Loucy (cell line): ENCODE measurements at regions not wholly inside any gene's neighbourhood (a gene's known extent, or its start where the extent isn't known, plus 50 kb on each side); places are given as distances from the start of the nearest gene placed in this dataset.

Experiments
- H2AFZ ChIP-seq: fragments of 200-600 bp; sonication (generic); 2 replicates; pipeline ENCODE4 v1.6.0; 2016; ENCODE audit warnings: antibody characterized with exemption, mild to moderate bottlenecking, low read length, moderate library complexity
- H3F3A ChIP-seq: fragments of 200-600 bp; 2 replicates; pipeline ENCODE4 v1.6.0; 2016; ENCODE audit warnings: antibody characterized with exemption, low read depth, mild to moderate bottlenecking
- H3K27me3 ChIP-seq: fragments of 200-600 bp; sonication (generic); 2 replicates; pipeline ENCODE4 v1.6.1; 2014; ENCODE audit warnings: low read length, mild to moderate bottlenecking; ENCODE audit not compliant: insufficient read depth, poor library complexity, severe bottlenecking
- H3K36me3 ChIP-seq: fragments of 200-600 bp; sonication (generic); 2 replicates; pipeline ENCODE4 v1.6.1; 2016; ENCODE audit warnings: low read length; ENCODE audit not compliant: insufficient read depth
- H3K4me1 ChIP-seq: fragments of 200-600 bp; sonication (generic); 2 replicates; pipeline ENCODE4 v1.5.1; 2014; ENCODE audit warnings: low read length, mild to moderate bottlenecking; ENCODE audit not compliant: insufficient read depth, poor library complexity, severe bottlenecking
- H3K4me2 ChIP-seq: fragments of 200-600 bp; sonication (generic); 2 replicates; pipeline ENCODE4 v1.6.0; 2014; ENCODE audit warnings: antibody characterized with exemption, low read length, low read depth, mild to moderate bottlenecking; ENCODE audit not compliant: poor library complexity, severe bottlenecking
- H3K4me3 ChIP-seq: fragments of 200-600 bp; sonication (generic); 2 replicates; pipeline ENCODE4 v1.5.1; 2014; ENCODE audit warnings: low read length, mild to moderate bottlenecking, mixed read lengths; ENCODE audit not compliant: poor library complexity, severe bottlenecking
- H3K79me2 ChIP-seq: fragments of 200-600 bp; sonication (generic); 2 replicates; pipeline ENCODE4 v1.6.1; 2014; ENCODE audit warnings: low read length; ENCODE audit not compliant: insufficient read depth
- H3K9ac ChIP-seq: fragments of 200-600 bp; sonication (generic); 2 replicates; pipeline ENCODE4 v1.6.0; 2014; ENCODE audit warnings: mild to moderate bottlenecking, low read depth, low read length, moderate library complexity; ENCODE audit not compliant: poor library complexity, severe bottlenecking
- H3K9me2 ChIP-seq: fragments of 200-600 bp; sonication (generic); replicated peaks from 2 replicates; pipeline ENCODE4 v1.6.1; 2016; ENCODE audit warnings: low read depth, low read length, mixed read lengths
- H3K9me3 ChIP-seq: fragments of 200-600 bp; sonication (generic); 2 replicates; pipeline ENCODE4 v1.6.1; 2014; ENCODE audit warnings: mild to moderate bottlenecking, antibody characterized with exemption, low read length, low read depth; ENCODE audit not compliant: insufficient read depth
- H4K20me1 ChIP-seq: fragments of 200-600 bp; sonication (generic); 2 replicates; pipeline ENCODE4 v1.6.0; 2014; ENCODE audit warnings: antibody characterized with exemption, low read length, mild to moderate bottlenecking; ENCODE audit not compliant: insufficient read depth, poor library complexity, severe bottlenecking
- EZH2phosphoT487 ChIP-seq: fragments of 200-600 bp; IDR thresholded peaks from 2 replicates; pipeline ENCODE4 v1.6.1; 2018; ENCODE audit warnings: antibody characterized with exemption, mild to moderate bottlenecking, moderate library complexity, borderline replicate concordance
- TF ChIP-seq, protein P1 (sequence below): fragments of 200-600 bp; sonication (generic); conservative IDR thresholded peaks from 2 replicates; pipeline ENCODE4 v1.5.1; 2014; ENCODE audit warnings: mild to moderate bottlenecking, antibody characterized with exemption, low read length

DNA sequence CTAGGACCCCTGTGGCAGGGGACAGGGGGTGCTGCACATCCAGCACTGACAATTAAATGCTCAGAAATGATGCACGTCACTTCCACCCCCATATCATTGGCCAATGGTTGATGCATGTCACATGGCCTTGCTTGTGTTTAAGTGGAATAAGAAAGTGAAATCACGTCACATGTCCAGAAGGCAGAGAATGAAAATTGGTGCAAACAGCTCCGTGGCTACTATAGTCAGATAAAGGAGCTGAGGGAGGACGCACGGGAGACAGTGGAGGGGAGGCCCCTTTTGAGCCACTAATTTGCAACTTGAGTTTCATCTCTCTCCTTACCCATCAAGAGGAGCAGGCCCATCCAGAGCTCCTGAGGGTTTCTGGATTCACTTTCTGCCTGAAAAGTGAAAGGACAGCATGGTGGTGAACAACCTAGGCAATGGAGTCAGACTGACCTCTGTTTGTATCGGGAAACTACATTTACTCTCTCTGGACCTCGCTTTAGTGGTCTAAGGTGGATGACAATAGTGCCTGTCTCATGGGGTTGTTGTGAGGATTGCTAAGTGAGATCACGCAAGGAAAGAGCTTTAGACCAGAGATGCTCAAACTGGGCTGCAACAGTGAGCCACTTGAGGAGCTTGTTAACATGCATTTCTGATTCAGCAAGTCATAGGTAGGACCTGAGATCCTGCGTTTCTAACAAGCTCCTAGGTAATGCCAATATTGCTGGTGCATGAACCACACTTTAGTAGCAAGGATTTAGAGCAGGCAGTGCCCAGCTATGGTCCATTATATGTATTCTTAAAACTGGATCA is 133.9 kb upstream of the ADRA1B start:
- no peaks in the 10 kb centered on the region for H3K27me3 ChIP-seq
- no peak overlapping the region for H3K4me2 ChIP-seq
- no peaks in the 10 kb centered on the region for H3K36me3 ChIP-seq
- no peaks in the 10 kb centered on the region for H3K4me1 ChIP-seq
- no peak overlapping the region for H3K4me3 ChIP-seq
- no peaks in the 10 kb centered on the region for H4K20me1 ChIP-seq
- no peak for TF ChIP-seq EZH2phosphoT487
- TF ChIP-seq, protein P1, sequence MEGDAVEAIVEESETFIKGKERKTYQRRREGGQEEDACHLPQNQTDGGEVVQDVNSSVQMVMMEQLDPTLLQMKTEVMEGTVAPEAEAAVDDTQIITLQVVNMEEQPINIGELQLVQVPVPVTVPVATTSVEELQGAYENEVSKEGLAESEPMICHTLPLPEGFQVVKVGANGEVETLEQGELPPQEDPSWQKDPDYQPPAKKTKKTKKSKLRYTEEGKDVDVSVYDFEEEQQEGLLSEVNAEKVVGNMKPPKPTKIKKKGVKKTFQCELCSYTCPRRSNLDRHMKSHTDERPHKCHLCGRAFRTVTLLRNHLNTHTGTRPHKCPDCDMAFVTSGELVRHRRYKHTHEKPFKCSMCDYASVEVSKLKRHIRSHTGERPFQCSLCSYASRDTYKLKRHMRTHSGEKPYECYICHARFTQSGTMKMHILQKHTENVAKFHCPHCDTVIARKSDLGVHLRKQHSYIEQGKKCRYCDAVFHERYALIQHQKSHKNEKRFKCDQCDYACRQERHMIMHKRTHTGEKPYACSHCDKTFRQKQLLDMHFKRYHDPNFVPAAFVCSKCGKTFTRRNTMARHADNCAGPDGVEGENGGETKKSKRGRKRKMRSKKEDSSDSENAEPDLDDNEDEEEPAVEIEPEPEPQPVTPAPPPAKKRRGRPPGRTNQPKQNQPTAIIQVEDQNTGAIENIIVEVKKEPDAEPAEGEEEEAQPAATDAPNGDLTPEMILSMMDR = no peak
- H2AFZ ChIP-seq = no peak overlapping the region
- no peaks in the 10 kb centered on the region for H3K9me3 ChIP-seq
- no peak overlapping the region for H3K9ac ChIP-seq
- H3K9me2 ChIP-seq = no peaks in the 10 kb centered on the region
- no peaks in the 10 kb centered on the region for H3F3A ChIP-seq
- no peaks in the 10 kb centered on the region for H3K79me2 ChIP-seq

DNA sequence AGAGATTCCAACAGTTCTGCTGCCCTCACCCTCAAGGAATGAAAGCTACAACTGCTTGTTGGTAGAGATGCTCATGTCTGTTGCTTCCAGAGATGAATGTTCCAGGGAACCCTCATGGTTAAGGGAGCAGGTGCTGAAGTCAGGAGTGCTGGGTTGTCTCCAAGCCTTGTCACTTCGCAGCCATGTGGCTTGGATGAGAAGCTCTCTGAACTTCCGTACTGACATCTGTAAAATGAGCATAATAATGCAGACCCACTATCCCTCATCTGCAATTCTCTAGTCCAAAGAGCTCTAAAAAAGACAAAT is 133.3 kb upstream of the ADRA1B start:
- no peaks in the 10 kb centered on the region for H3K27me3 ChIP-seq
- H3F3A ChIP-seq = no peaks in the 10 kb centered on the region
- no peaks in the 10 kb centered on the region for H3K4me1 ChIP-seq
- no peaks in the 10 kb centered on the region for H4K20me1 ChIP-seq
- H3K9ac ChIP-seq = no peak overlapping the region
- no peaks in the 10 kb centered on the region for H3K79me2 ChIP-seq
- no peaks in the 10 kb centered on the region for H3K9me3 ChIP-seq
- TF ChIP-seq EZH2phosphoT487 = no peak
- TF ChIP-seq, protein P1 = no peak
- no peak overlapping the region for H2AFZ ChIP-seq
- H3K9me2 ChIP-seq = no peaks in the 10 kb centered on the region
- no peak overlapping the region for H3K4me2 ChIP-seq
- H3K4me3 ChIP-seq = no peak overlapping the region
- no peaks in the 10 kb centered on the region for H3K36me3 ChIP-seq

DNA sequence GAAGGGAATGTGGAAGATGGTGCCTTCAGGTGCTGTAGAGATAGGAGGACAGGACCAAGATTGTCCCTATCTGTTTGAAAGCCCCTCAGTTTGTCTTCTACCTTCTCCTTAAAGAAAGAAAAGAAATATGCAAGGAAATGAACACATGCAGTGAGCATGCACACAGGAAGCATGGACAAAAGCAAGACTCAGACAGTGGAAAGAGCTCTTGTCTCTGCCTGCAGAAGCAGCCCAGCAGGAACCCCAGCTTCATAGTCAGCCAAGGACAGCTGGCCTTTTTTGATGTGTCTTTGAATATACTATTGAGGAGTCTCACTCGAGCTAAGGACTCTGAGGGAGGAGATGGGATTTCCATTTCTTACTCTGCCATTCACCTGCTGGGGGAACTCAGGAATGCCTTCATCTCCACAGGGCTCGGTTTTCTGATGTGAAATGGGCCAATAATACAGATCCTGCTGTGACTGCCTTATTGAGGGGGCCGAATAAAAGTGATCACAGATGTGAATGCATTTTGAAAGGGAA is 132.5 kb upstream of the ADRA1B start:
- no peaks in the 10 kb centered on the region for H3F3A ChIP-seq
- H3K9me2 ChIP-seq = no peaks in the 10 kb centered on the region
- no peaks in the 10 kb centered on the region for H3K9me3 ChIP-seq
- H3K4me1 ChIP-seq = no peaks in the 10 kb centered on the region
- H3K4me2 ChIP-seq = no peak overlapping the region
- TF ChIP-seq, protein P1 = no peak
- no peaks in the 10 kb centered on the region for H3K36me3 ChIP-seq
- H3K27me3 ChIP-seq = no peaks in the 10 kb centered on the region
- no peaks in the 10 kb centered on the region for H4K20me1 ChIP-seq
- H3K9ac ChIP-seq = no peak overlapping the region
- no peak overlapping the region for H2AFZ ChIP-seq
- H3K79me2 ChIP-seq = no peaks in the 10 kb centered on the region
- no peak overlapping the region for H3K4me3 ChIP-seq
